ENCODE measurements at regions not wholly inside any gene's neighbourhood (a gene's known extent, or its start where the extent isn't known, plus 50 kb on each side); places are given as distances from the start of the nearest gene placed in this dataset.
A peak's percentile ranks its signal among the peaks of the same experiment; 100 is the strongest.

DNA sequence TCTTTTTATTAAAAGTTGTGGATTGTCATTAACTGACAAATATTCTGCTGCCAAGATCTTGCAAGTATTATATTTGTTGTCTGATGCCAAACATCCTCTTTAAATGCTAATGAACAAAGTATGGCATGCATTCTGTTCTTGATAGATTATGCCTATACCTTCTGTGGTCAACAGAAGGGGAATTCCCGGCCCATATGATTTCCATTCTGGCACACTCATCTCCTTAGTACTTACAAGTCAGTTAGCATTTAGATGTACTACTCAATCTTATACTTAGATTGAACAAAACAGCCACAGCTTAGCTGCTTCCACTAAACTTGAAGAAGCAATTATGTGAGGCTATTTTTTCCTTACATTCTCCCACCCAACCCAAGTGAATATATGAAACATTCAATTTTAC, 246.1 kb upstream of the DACH1 start:
- no peak for DNase-seq (ENCODE audit: low read depth)

DNA sequence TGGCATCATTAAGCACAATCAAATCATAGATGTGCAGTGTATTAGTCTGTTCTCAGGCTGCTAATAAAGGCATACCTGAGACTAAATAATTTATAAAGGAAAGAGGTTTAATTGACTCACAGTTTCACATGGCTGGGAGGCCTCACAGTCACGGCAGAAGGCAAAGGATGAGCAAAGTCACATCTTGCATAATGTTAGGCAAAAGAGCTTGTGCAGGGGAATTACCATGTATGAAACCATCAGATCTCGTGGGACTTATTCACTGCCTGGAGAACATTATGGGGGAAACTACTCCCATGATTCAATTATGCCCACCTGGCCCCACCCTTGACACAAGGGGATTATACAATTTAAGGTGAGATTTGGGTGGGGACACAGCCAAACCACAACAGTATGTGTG, 245.2 kb upstream of the DACH1 start:
- DNase-seq (ENCODE audit: low read depth): no peak

DNA sequence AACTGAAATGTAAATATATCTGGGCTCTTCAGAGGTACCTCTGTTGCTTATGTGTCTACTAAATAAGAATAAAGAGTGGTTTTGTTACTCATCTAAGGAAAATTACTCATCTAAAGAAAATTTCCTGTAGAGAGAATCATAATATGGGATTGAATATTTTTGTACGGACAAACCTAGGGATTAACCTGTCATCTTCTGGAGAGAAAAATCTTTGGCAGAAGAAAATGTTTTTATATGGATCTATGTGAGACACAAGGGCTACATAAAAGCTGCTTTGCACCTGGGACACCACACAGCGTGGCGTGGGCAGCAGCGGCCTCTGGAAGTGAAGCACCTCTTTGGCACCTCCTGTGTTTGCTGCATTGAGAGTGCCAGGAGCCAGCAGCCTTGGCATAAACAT, 242.9 kb upstream of the DACH1 start:
- DNase-seq (ENCODE audit: low read depth): peak; percentile 35

DNA sequence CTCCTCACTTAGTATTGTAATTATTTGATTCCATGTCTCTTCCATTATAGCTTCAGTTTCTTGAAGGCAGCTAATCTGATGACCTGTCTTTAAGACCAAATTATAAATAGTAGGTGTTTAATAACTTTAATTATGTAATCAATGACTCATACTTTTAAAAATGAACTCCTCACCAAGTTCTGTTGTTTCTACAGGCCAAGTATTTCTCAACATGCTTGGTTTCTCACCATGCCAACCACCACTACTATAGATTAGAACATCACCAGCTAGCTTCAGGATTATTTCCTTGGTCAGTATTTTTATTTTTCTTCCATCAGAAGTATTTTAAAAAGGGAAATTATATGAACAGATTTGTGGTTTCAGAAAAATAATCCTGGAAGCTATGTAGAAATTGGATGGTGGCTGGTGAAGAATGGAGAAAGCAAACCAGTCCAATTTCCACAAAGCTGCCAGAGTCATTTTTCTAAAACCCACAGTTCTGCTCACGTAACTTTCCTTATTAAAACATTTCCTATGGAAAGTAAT, 237.7 kb upstream of the DACH1 start:
- DNase-seq (ENCODE audit: low read depth): no peak

DNA sequence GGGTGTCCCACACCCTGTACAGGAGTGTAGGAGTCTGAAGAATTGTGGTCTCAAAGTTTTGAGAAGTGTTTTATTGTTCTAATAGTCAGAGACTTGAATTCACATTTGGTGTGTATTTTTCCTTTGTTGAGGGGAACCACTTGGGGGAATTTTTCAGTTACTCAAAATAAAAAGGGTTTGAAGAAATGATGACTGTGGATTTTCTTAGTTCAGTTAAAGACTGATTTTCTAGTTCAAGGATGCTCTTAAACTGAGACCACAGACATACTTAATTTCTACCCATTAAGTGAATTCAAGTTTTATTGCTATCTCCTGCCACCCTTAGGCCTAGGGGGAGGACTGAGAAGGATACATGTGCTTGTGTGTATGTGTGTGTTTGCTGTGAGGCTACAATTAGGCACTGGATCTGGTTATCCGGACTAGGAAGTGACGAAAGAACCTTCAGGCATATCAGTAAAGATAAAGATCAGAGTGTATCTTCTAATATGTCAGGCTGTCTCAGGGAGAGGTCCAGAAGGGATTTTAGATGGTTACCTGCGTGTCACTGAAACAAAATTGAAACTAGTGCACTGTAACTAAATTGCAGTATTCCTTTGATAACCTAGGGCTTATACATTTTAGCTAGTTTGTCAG, 234.9 kb upstream of the DACH1 start:
- no peak for DNase-seq (ENCODE audit: low read depth)

DNA sequence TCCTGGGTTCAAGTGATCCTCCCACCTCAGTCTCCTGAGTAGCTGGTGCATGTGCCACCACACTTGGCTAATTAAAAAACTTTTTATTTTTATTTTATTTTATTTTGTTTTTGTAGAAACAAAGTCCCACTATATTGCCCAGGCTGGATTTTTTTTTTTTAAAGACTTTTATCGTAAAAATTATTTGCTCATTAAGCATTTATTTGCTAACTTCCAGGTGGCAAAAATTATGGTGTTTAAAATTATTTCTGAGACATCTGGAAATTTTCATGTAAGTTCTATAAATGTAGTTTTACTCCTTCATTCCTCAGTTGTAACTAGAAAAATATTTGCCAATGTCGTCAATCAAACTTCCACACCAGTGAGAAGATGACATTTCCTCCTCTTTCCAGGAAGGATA, 233.3 kb upstream of the DACH1 start:
- DNase-seq (ENCODE audit: low read depth): no peak

DNA sequence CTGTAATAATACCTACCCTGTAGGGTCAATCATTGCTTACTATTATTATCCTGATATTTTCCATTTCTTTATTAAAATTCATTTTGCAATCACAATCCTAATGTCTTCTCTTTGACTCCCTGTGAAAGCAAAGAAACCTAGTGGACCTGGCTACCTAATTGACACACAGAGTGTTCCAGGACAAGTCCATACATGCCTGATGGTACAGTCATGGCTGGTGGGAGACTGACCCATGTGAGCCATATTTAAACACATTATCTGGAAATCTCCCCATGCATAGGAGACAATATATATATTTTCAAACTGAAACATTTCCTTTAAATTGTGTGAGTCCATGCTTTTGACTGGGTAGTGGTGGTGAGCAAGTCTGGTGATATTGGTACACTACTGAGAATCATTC, 230.6 kb upstream of the DACH1 start:
- DNase-seq (ENCODE audit: low read depth): no peak

DNA sequence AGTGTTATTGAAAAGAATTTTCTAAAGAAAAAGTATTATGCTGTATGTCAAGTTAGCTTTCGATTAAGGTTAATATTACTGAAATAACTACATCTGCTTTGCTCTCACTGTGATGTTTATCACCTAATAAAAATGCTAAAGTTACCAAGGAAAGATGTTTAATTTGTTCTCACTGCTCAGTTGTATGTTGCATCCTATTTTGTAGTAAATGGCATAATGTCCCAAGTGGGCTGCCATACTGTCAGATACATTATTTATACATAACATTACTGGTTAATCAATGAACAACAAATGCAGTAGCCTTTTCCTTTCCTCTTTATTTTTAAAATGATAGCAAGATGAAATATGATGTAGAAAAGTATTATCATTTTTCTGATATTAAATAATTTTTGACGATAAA, 226.3 kb upstream of the DACH1 start:
- DNase-seq (ENCODE audit: low read depth): no peak

DNA sequence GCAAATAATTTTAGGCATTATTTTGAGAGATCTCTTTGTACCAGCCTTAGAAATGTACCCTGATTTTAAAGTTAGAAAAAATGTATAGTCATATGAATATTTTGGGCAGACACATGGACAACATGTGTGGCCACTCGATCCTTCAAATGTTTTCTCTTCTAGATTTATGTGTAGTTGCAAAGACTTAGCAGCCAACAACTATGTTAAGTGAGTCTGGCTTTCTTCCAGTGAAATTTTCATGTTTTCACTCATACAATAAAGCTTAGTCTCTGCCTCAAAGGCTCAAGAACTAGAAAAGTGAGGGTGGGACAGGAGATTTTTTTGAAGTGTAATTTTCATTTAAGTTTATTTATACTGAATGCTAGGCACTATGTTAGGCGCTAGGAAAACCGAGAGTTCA, 207.7 kb upstream of the DACH1 start:
- DNase-seq (ENCODE audit: low read depth): no peak

DNA sequence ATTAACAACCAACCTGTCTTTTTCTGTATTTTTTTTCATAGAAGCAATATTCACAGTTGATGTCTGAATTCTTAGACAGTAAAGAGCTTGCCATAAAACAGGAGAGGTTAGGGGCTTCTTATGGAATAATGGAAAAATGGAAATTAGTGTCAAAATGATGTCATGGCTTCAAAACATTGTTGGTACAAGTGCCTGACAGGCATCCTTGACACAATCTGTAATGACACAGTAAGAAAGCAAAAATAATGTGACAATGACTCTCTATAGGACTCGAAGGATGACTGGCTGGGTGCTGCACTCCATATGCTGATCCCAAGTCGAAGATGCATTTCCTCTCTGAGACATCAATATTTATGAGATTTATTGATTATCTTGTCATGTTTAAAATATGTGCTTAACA, 205.3 kb upstream of the DACH1 start:
- no peak for DNase-seq (ENCODE audit: low read depth)

DNA sequence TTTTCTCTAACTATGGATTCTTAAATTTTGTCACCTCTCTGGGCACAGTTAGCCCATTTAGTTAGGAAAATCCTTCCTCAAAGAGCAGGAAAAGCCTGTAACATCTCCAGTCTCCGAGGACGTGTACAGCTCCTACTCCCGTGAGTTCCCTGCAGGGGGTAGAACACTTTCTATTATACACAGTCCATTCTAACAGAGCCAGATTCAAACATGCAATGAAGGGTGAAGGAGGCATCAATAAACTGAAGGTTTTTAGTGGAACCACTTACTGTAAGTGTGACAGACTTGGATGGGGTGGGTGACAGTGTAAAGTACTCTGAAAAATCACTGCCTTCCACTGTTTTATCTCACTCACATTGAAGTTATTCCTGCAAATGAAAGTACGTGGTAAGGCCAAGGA, 204.7 kb upstream of the DACH1 start:
- no peak for DNase-seq (ENCODE audit: low read depth)

DNA sequence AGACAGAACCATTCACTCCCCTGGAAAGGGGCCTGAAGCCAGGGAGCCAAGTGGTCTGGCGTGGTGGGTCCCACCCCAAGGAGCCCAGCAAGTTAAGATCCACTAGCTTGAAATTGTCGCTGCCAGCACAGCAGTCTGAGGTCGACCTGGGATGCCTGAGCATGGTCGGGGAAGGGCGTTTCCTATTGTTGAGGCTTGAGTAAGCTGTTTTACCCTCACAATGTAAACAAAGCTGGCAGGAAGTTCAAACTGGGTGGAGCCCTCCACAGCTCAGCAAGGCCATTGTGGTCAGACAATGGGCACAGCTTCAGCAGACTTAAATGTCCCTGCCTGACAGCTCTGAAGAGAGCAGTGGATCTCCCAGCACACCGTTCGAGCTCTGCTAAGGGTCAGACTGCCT, 195.6 kb upstream of the DACH1 start:
- peak; percentile 17 for DNase-seq (ENCODE audit: low read depth)

DNA sequence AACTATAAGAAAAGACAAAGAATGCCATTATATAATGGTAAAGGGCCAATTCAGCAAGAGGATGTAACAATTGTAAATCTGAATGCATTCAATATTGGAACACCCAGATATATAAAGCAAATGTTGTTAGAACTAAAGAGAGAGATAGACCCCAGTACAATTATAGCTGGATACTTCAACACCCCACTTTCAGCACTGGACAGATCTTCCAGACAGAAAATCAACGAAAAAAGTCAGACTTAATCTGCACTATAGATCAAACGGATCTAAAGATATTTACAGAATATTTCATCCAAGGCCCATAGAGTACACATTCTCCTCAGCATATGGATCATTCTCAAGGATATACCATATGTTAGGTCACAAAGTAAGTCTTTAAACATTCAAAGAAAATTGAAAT, 194.6 kb upstream of the DACH1 start:
- no peak for DNase-seq (ENCODE audit: low read depth)

DNA sequence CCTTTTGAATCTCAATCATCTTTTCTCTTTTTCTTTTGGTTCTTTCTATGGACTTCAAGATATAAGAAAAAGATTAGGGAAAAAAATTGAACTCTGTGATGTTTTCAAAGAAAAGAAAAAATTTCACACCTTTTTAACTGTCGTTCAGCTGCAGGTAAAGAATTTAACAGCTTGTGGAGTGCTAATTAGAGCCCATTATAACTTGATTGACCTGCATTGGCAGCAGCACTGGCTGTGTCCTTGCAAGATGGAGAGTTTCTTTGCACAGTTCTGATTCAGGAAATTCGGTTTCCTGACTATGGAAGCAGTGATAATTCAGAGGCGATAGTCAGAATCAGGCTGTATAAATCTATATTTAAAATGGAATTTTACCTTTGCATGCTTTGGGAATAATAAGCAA, 183.2 kb upstream of the DACH1 start:
- no peak for DNase-seq (ENCODE audit: low read depth)

DNA sequence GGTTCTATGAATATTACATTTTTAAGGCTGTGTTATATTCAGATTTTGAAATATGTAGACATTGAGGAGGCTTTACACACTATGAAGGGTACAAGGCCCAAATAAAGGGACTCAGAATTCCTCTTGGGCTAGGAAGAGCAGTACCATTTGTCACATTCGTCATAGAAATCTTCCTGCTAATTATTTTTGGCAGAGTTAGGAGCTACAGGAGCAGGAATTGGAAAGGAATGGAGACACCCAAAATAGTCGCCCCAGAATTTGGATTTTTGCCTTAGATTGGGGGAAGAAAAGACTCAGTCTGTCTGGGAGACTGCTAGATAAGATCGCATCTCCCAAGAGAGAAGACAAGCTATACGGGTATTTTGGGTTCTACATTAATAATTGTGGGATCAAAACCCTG, 176.4 kb upstream of the DACH1 start:
- DNase-seq (ENCODE audit: low read depth): no peak

DNA sequence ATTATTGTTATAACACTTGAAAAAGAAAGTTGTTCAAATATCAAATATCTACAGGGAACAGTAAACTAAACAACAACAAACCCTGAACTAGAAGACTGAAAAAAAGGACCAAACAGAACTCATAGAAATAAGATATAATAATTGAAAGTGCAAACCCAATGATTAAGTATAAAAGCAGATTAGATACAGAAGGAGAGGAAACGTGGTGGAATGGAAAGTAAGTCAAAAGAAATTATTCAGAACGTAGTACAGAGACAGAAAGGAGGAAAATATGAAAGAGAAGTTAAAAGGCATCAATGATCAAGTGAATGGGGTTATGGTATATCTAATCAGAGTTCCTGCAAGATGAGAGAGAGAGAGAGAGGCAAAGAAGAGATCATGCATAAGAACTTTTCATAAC, 174.2 kb upstream of the DACH1 start:
- no peak for DNase-seq (ENCODE audit: low read depth)

DNA sequence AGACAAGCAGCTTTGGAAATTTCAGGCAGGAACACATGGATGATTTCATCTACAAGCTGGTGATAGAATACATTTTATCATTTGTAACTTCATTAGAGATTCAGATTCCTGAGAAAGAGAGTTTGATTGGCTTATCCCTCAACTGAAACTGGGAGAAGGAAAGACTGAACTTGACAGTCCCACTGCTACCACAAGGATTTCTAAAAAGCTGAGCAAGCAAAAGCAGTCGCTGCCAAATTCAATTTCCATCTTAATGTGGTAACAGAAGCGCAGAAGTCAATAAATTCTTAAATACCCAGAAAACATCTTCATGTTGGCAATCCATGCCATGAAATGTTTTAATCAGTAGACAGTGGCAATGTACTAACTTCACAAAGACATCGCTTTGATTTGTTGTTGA, 172.1 kb upstream of the DACH1 start:
- DNase-seq (ENCODE audit: low read depth): no peak

DNA sequence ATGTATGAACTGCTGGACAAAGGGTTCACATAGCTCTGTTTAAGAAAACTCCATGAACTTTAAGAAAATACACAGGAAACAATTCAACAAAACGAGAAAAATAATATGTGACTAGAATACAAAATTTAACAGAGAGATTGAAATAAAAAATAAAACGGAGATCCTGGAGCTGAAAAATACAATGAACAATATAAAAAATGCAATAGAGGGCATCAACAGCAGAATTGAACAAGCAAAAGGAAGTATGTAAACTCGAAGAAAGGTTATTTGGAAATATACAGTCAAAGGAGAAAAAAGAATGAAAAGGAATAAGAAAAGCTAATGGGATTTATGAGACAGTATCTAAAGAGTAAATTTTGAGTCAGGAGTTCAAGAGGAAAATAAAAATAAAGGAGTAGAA, 163.0 kb upstream of the DACH1 start:
- no peak for DNase-seq (ENCODE audit: low read depth)

DNA sequence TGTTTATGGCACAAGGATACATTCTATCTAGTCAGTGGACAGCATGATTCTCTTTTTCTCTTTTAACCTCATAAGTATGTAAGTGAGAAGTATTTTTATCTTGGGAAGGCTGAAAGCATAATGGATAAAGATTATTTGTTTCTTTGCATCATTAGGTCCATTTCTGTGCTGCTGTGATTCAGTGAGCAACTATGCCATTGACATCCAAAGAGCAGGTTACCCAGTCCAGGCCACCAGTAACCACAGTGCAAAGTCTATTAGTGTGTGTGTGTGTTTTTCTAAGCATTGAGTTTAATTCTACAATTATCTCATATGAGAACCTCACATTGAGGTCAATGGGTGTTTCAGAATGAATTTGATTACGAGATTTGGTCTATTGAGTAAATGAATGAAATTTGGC, 158.8 kb upstream of the DACH1 start:
- no peak for DNase-seq (ENCODE audit: low read depth)

DNA sequence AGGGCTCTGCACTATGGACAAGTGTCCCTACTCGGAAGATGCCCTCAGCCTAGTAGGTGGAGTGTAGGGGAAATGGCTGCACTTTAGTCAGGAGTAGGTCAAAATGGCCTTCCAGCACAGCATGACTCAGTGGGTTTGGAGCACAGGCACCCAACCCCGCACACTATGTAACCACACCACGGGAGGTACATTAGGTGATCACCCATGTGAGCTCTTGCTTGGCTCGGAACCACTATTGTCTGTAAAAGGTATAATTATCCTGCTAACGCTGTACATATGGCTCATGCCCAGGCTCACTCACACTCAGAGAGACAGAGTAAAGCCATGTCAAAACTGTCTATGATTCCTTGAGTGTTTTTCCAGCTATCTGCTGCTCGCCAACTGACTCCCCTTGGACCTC, 156.9 kb upstream of the DACH1 start:
- no peak for DNase-seq (ENCODE audit: low read depth)

DNA sequence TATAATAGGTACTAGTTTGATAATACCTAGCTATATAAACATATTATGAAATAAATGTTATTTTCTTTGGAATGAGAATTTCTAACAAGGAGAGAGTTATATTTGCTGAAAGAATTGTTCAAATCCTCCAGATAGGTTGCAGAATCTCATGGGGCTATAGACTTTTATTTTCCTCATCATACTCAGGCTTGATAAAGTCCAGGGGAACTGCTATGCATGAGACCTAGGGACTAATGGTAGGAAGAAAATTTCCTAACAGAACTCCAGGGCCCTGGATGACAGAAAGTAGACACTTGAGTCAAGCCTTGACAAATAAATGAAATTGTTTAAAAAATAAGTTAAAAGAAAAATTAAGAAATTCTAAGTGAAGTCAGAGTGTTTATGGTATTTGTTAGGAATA, 138.5 kb upstream of the DACH1 start:
- DNase-seq (ENCODE audit: low read depth): no peak

DNA sequence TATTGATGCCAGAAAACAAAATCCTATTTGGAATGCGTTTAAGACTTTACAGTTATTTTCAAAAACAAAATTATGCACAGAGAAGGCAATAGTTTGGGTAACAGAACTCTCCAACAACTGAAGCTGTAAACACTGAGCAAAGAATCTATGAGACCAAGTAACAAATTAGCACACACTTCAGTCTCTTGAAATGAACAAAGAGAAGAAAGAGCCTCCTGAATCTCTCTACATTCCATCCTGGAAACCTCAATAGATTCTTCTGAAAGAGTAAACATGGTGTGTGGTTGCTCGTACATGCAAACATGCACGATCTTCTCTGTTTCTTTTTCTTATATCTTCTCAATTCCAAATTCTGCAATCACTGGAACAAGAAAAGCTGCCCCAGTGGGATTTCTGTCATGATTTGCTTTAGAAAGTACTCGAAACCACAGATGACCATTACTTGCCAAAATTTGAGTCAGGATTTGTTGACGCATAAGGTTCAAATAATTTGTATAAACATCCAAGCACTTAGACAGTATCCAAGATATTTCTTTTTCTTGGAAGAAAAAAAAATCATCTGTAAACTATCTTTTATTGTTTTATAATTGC, 137.9 kb upstream of the DACH1 start:
- DNase-seq (ENCODE audit: low read depth): peak; percentile 9

DNA sequence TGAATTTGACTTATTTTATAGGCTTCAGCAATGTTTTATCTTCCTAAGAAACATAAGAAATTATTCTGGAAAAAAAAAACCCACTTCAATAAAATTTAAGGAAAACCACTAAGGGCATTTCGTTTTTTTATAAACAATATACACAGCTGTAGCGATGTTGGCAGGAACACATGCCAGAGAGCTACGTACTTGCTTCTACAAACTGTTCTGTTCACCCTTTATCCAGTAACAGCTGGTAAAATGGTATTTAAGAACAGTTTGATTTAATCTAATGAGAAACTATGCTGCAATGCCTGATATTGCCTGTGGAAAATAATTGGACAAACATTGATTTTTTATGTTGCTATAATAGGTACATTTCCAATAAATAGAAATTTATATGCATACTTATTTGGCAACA, 137.2 kb upstream of the DACH1 start:
- no peak for DNase-seq (ENCODE audit: low read depth)

DNA sequence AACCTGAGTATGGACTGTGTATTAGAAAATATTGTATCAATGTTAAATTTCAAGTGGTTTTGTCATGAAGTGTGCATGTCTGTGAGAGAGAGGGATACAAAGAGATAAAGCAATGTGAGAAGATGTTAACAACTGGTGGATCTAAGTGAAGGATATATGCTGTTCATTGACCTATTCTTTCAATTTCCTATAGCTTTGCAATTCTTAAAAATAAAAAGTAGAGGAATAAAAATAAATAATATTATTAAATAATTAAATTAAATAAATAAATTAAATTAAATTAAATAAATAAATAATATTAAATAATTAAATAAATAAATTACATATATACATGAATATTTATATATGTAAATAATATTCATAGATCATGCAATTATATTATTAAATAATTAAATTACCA, 131.2 kb upstream of the DACH1 start:
- no peak for DNase-seq (ENCODE audit: low read depth)
